Peyer's patch (tissue), 4 donors: ENCODE measurements at regions not wholly inside any gene's neighbourhood (a gene's known extent, or its start where the extent isn't known, plus 50 kb on each side); places are given as distances from the start of the nearest gene placed in this dataset.

ENCODE experiments used
- POLR2A ChIP-seq, 2 donors: fragments of 450-650 bp; IDR thresholded peaks; one replicate each; pipeline ENCODE4 v1.5.1; 2017; ENCODE audit warnings: antibody characterized with exemption in 2 of 2, mild to moderate bottlenecking in 2 of 2, moderate library complexity in 2 of 2
- TF ChIP-seq, protein P1 (sequence below), 6 experiments: fragments of 450-650 bp in 4 of 6; fragments of 200-600 bp in 2 of 6; sonication (generic) in 1 of 6; IDR thresholded peaks; one replicate each; pipeline ENCODE4 v1.5.1; 2017 to 2019; ENCODE audit warnings: antibody characterized with exemption in 6 of 6, mild to moderate bottlenecking in 3 of 6, moderate library complexity in 1 of 6

DNA sequence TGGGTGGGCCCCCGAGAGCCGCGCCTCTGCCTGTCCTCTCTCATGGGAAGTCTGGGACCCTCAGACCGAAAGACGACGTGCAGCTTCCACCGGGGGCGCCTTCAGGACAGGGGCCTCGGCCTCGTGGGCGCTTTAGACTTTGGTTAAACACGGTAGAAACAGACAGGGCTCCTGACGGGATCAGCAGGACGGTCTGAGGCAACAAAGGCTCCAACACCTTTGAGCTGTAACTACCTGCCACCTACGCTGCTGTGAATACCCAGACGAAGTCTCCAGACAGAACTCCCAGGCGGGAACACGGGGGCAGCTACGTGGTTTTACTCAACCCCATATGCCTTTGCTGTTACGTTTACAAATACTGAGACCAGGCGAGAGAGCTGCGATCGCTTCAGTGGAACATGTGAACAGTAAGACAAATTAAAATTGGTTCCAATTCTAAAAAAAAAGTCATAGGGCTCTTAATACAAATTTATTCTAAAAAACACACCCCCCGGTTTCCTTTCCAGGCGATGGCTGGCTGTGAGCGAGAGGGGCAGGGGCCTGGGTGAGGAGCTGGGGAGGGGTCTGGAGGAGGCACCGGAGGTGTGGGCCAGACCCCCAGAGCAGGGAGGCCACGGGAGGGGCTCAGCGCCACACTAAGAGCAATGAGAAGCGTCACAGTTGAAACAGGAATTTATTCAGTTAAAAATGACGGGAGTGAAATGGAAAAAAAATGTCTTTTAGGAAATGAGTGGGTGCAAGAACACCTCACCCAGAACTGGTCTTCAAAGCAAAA is 453.2 kb downstream of the QKI start:
- TF ChIP-seq POLR2A (IDR thresholded peaks at IDR 0.05): no peak
- TF ChIP-seq, protein P1, sequence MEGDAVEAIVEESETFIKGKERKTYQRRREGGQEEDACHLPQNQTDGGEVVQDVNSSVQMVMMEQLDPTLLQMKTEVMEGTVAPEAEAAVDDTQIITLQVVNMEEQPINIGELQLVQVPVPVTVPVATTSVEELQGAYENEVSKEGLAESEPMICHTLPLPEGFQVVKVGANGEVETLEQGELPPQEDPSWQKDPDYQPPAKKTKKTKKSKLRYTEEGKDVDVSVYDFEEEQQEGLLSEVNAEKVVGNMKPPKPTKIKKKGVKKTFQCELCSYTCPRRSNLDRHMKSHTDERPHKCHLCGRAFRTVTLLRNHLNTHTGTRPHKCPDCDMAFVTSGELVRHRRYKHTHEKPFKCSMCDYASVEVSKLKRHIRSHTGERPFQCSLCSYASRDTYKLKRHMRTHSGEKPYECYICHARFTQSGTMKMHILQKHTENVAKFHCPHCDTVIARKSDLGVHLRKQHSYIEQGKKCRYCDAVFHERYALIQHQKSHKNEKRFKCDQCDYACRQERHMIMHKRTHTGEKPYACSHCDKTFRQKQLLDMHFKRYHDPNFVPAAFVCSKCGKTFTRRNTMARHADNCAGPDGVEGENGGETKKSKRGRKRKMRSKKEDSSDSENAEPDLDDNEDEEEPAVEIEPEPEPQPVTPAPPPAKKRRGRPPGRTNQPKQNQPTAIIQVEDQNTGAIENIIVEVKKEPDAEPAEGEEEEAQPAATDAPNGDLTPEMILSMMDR (IDR thresholded peaks at IDR 0.05): no peak
